IMR-90 (cell line): ENCODE measurements at regions not wholly inside any gene's neighbourhood (a gene's known extent, or its start where the extent isn't known, plus 50 kb on each side); places are given as distances from the start of the nearest gene placed in this dataset.

Experiments used
- ATAC-seq: fragments of 200-7000 bp; cut with Tn5 transposase; 2 replicates; pipeline ENCODE4 v1.9.1; 2020; ENCODE audit warnings: low read depth, mild to moderate bottlenecking, moderate library complexity
- BruUV-seq: library from RNA; stranded (reverse); fragments of 400-500 nt; replicated peaks from 2 replicates; lab custom pipeline; 2021; lab: Mats Ljungman, UMichigan
- CTCF ChIA-PET: fragments of 300-600 bp; formaldehyde crosslinking; extraction: SDS; loops from one replicate; lab custom pipeline; 2021; ENCODE audit warnings: antibody characterized with exemption; lab: Yijun Ruan, JAX
- POLR2A ChIA-PET: fragments of 300-600 bp; sonication (Branson Sonifier 250); formaldehyde crosslinking; loops from one replicate; lab custom pipeline; 2022; ENCODE audit warnings: antibody characterized with exemption; ENCODE audit not compliant: unreplicated experiment; lab: Charles Lee
- DNase-seq: peaks from one replicate; pipeline ENCODE4 v3.0.0; 2013
- H2AFZ ChIP-seq: replicated peaks from 2 replicates; pipeline ENCODE3; 2013; ENCODE audit warnings: low read length, mild to moderate bottlenecking; ENCODE audit not compliant: poor library complexity
- H2AK5ac ChIP-seq: 2 replicates; pipeline ENCODE4 v1.6.1; 2013; ENCODE audit warnings: low read depth, low read length, inconsistent platforms
- H2AK9ac ChIP-seq: replicated peaks from 2 replicates; pipeline ENCODE3; 2013; ENCODE audit warnings: mild to moderate bottlenecking, low read depth, low read length, moderate library complexity; ENCODE audit not compliant: poor library complexity
- H2BK120ac ChIP-seq: 2 replicates; pipeline ENCODE4 v1.6.1; 2013; ENCODE audit warnings: low read depth, low read length, inconsistent platforms
- H2BK15ac ChIP-seq: 3 replicates; pipeline ENCODE4 v1.6.1; 2013; ENCODE audit warnings: low read depth, low read length, inconsistent platforms
- H2BK20ac ChIP-seq: 2 replicates; pipeline ENCODE4 v1.6.1; 2013; ENCODE audit warnings: low read depth, mild to moderate bottlenecking, inconsistent platforms, low read length, moderate library complexity
- H2BK5ac ChIP-seq: 2 replicates; pipeline ENCODE4 v1.6.1; 2013; ENCODE audit warnings: mild to moderate bottlenecking, low read depth, low read length, inconsistent platforms; ENCODE audit not compliant: poor library complexity, severe bottlenecking
- H3K14ac ChIP-seq: replicated peaks from 2 replicates; pipeline ENCODE4 v1.6.1; 2013; ENCODE audit warnings: low read depth, low read length, inconsistent platforms
- H3K18ac ChIP-seq: 2 replicates; pipeline ENCODE4 v1.6.1; 2013; ENCODE audit warnings: low read depth, low read length, control low read depth
- H3K23ac ChIP-seq: 2 replicates; pipeline ENCODE4 v1.6.1; 2013; ENCODE audit warnings: low read depth, low read length, inconsistent platforms
- H3K27ac ChIP-seq: 2 replicates; pipeline ENCODE4 v1.5.1; 2013; ENCODE audit warnings: mild to moderate bottlenecking, control low read depth, low read length; ENCODE audit not compliant: insufficient read depth
- H3K27me3 ChIP-seq: 2 replicates; pipeline ENCODE4 v1.6.1; 2013; ENCODE audit warnings: low read length; ENCODE audit not compliant: control insufficient read depth, insufficient read depth
- H3K36me3 ChIP-seq: 2 replicates; pipeline ENCODE4 v1.6.1; 2013; ENCODE audit warnings: low read length, mixed read lengths; ENCODE audit not compliant: control insufficient read depth, insufficient read depth
- H3K4ac ChIP-seq: 2 replicates; pipeline ENCODE4 v1.6.1; 2013; ENCODE audit warnings: low read depth, low read length, inconsistent platforms
- H3K4me1 ChIP-seq: 2 replicates; pipeline ENCODE4 v1.6.1; 2013; ENCODE audit warnings: low read length, mixed read lengths; ENCODE audit not compliant: control insufficient read depth, insufficient read depth
- H3K4me2 ChIP-seq: 2 replicates; pipeline ENCODE4 v1.6.1; 2013; ENCODE audit warnings: low read depth, mild to moderate bottlenecking, control low read depth, low read length, moderate library complexity
- H3K4me3 ChIP-seq: 2 replicates; pipeline ENCODE4 v1.5.1; 2013; ENCODE audit warnings: low read depth, mild to moderate bottlenecking, control low read depth, low read length, moderate library complexity; ENCODE audit not compliant: insufficient read depth
- H3K56ac ChIP-seq: 2 replicates; pipeline ENCODE4 v1.6.1; 2013; ENCODE audit warnings: low read length, inconsistent platforms; ENCODE audit not compliant: insufficient read depth; ENCODE audit errors: extremely low read depth
- H3K79me1 ChIP-seq, 2 experiments: 2 replicates each; pipeline ENCODE4 v1.6.1; 2013; ENCODE audit warnings: low read length in 2 of 2, inconsistent platforms in 1 of 2, low read depth in 1 of 2
- H3K9ac ChIP-seq: 2 replicates; pipeline ENCODE4 v1.6.1; 2013; ENCODE audit warnings: low read depth, low read length, control low read depth
- H3K9me1 ChIP-seq: 2 replicates; pipeline ENCODE4 v1.6.1; 2013; ENCODE audit warnings: low read length, inconsistent platforms; ENCODE audit not compliant: insufficient read depth
- H3K9me3 ChIP-seq: 2 replicates; pipeline ENCODE4 v1.6.1; 2013; ENCODE audit warnings: low read length; ENCODE audit not compliant: control insufficient read depth, insufficient read depth
- H4K20me1 ChIP-seq: 2 replicates; pipeline ENCODE4 v1.6.1; 2013; ENCODE audit warnings: low read length, inconsistent platforms; ENCODE audit not compliant: insufficient read depth
- H4K5ac ChIP-seq: 2 replicates; pipeline ENCODE4 v1.6.1; 2013; ENCODE audit warnings: mild to moderate bottlenecking, low read depth, low read length, control low read depth
- H4K8ac ChIP-seq, 2 experiments: 2 replicates each; pipeline ENCODE4 v1.6.1; 2013; ENCODE audit warnings: low read depth in 2 of 2, low read length in 2 of 2, control low read depth in 1 of 2, inconsistent platforms in 1 of 2
- H4K91ac ChIP-seq: 2 replicates; pipeline ENCODE4 v1.6.1; 2013; ENCODE audit warnings: low read depth, low read length, inconsistent platforms; ENCODE audit not compliant: insufficient read depth
- BHLHE40 ChIP-seq: fragments of 150-350 bp; IDR thresholded peaks from 2 replicates; pipeline ENCODE4 v1.6.1; 2016; ENCODE audit warnings: mild to moderate bottlenecking, low read depth, low read length
- CEBPB ChIP-seq: IDR thresholded peaks from 2 replicates; pipeline ENCODE4 v1.6.1; 2012; ENCODE audit warnings: low read depth, low read length, improper control_type of control experiment
- CHD1 ChIP-seq: IDR thresholded peaks from 2 replicates; pipeline ENCODE4 v1.6.1; 2012; ENCODE audit warnings: low read depth, low read length, improper control_type of control experiment
- FOS ChIP-seq: fragments of 150-350 bp; IDR thresholded peaks from 2 replicates; pipeline ENCODE4 v1.6.1; 2016; ENCODE audit warnings: low read depth, low read length
- MAFK ChIP-seq: IDR thresholded peaks from 2 replicates; pipeline ENCODE4 v1.6.1; 2012; ENCODE audit warnings: low read depth, low read length, improper control_type of control experiment
- MAZ ChIP-seq: IDR thresholded peaks from 2 replicates; pipeline ENCODE4 v1.6.1; 2012; ENCODE audit warnings: low read depth, mild to moderate bottlenecking, low read length, improper control_type of control experiment, moderate library complexity, borderline replicate concordance
- MXI1 ChIP-seq: IDR thresholded peaks from 2 replicates; pipeline ENCODE4 v1.6.1; 2012; ENCODE audit warnings: low read depth, mild to moderate bottlenecking, low read length, moderate library complexity, borderline replicate concordance
- NFE2L2 ChIP-seq: fragments of 150-350 bp; IDR thresholded peaks from 2 replicates; pipeline ENCODE4 v1.6.1; 2016; ENCODE audit warnings: low read depth, mild to moderate bottlenecking, low read length
- POLR2A ChIP-seq: IDR thresholded peaks from 2 replicates; pipeline ENCODE4 v1.6.1; 2012; ENCODE audit warnings: mild to moderate bottlenecking, low read depth, low read length
- RAD21 ChIP-seq: IDR thresholded peaks from 2 replicates; pipeline ENCODE4 v1.6.1; 2012; ENCODE audit warnings: low read length, improper control_type of control experiment
- RCOR1 ChIP-seq: IDR thresholded peaks from 2 replicates; pipeline ENCODE4 v1.6.1; 2012; ENCODE audit warnings: mild to moderate bottlenecking, low read length, improper control_type of control experiment; ENCODE audit not compliant: insufficient replicate concordance
- RFX5 ChIP-seq: IDR thresholded peaks from 2 replicates; pipeline ENCODE4 v1.8.0; 2012; ENCODE audit warnings: low read depth, mild to moderate bottlenecking, low read length, moderate library complexity
- SMC3 ChIP-seq: fragments of 150-350 bp; IDR thresholded peaks from 2 replicates; pipeline ENCODE4 v1.6.1; 2016; ENCODE audit warnings: low read depth, mild to moderate bottlenecking, antibody characterized with exemption, low read length, moderate library complexity
- WGBS, 2 experiments: methylation state at CpG; one replicate each; pipeline versions ENCODE4 v1.1.5 to v1.1.7; 2013; ENCODE audit warnings: missing lambda C conversion rate in 2 of 2; ENCODE audit not compliant: insufficient read length in 1 of 2; ENCODE audit errors: extremely low coverage in 2 of 2; 5-methylcytosine and 5-hydroxymethylcytosine counted together
- dilution Hi-C: fragments of 300-500 bp; cut with HindIII; formaldehyde crosslinking; loops from one replicate; pipeline ENCODE4 v1.14.3; 2018; ENCODE audit warnings: low sequenced_read_pairs; ENCODE audit not compliant: unreplicated experiment
- in situ Hi-C: fragments of 300-500 bp; cut with MboI; formaldehyde crosslinking; loops from 3 replicates; pipeline ENCODE4 v1.14.3; 2019; ENCODE audit warnings: low sequenced_read_pairs, inconsistent platforms, mixed read lengths
- intact Hi-C: fragments of 100-400 bp; cut with micrococcal nuclease; formaldehyde crosslinking; loops from 2 replicates; pipeline ENCODE4 v1.10.0; 2022
- TF ChIP-seq, protein P1 (sequence below): fragments of 150-350 bp; IDR thresholded peaks from 2 replicates; pipeline ENCODE4 v1.6.1; 2016; ENCODE audit warnings: low read depth, mild to moderate bottlenecking, low read length, moderate library complexity, borderline replicate concordance
- TF ChIP-seq, protein P2 (sequence below): conservative IDR thresholded peaks from 2 replicates; pipeline ENCODE4 v1.5.1; 2012; ENCODE audit warnings: mild to moderate bottlenecking, low read depth, low read length, improper control_type of control experiment
- TF ChIP-seq, protein P3 (sequence below): fragments of 150-350 bp; IDR thresholded peaks from 2 replicates; pipeline ENCODE4 v1.6.1; 2017; ENCODE audit warnings: mild to moderate bottlenecking, antibody characterized with exemption, low read length, low read depth

DNA sequence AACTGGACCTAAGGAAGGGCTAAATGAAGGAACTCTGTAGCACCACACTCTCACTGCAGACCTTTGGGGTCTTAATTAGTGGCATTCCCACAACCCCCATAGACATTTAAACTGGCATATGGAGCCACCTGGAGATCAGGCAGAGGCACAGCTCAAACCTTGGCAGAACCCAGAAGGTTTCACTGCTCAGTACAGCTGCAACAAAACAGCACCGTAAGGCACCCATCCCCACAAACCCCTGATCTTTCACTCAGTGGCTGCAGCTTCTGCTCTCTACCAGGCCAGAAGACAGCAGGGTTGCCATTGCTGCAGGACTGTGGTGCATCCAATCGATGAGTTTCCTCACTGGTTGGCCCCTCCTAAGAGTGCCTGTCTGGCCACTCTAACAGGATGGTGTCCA lies 361.6 kb upstream of the VRK2 start:
- Histone ChIP-seq H2BK20ac (no peak overlapping the region), H4K91ac (no peak overlapping the region), H2BK15ac (no peak overlapping the region), H2BK120ac (no peak overlapping the region), H3K23ac (no peak overlapping the region), H2AK9ac (no peak overlapping the region), H4K8ac (no peak overlapping the region), H3K4me2 (no peak overlapping the region), H3K4me3 (no peak overlapping the region), H3K27ac (no peak overlapping the region), H3K9ac (no peak overlapping the region), H4K5ac (no peak overlapping the region), H3K79me1 (no peaks in the 10 kb centered on the region), H3K18ac (no peak overlapping the region), H4K20me1 (no peaks in the 10 kb centered on the region), H3K27me3 (no peaks in the 10 kb centered on the region), H3K9me1 (no peaks in the 10 kb centered on the region), H3K9me3 (peaks cover 2% of the 10 kb centered on the region; the same call in 1 of the 2 replicates), H2AFZ (no peak overlapping the region), H3K4ac (no peak overlapping the region), H3K4me1 (no peaks in the 10 kb centered on the region), H3K56ac (no peak overlapping the region), H3K36me3 (no peaks in the 10 kb centered on the region), H2AK5ac (no peak overlapping the region), H2BK5ac (no peak overlapping the region), H3K14ac (no peak overlapping the region)
- ChIA-PET CTCF (interaction anchor here (0.6 kb wide), 2 partner anchors 11 to 975 kb away, joined by 3 to 4 read pairs; no protein-coding TSS in a partner anchor), POLR2A (no interaction called here)
- DNase-seq (no peak), ATAC-seq (no peak)
- BruUV-seq, result no TSS peak
- TF ChIP-seq RAD21 (no peak), NFE2L2 (no peak), BHLHE40 (no peak), RFX5 (no peak), MAFK (no peak), MAZ (no peak), MXI1 (no peak), CEBPB (no peak), RCOR1 (no peak), FOS (no peak), POLR2A (no peak), SMC3 (no peak), CHD1 (no peak)
- TF ChIP-seq, protein P1, sequence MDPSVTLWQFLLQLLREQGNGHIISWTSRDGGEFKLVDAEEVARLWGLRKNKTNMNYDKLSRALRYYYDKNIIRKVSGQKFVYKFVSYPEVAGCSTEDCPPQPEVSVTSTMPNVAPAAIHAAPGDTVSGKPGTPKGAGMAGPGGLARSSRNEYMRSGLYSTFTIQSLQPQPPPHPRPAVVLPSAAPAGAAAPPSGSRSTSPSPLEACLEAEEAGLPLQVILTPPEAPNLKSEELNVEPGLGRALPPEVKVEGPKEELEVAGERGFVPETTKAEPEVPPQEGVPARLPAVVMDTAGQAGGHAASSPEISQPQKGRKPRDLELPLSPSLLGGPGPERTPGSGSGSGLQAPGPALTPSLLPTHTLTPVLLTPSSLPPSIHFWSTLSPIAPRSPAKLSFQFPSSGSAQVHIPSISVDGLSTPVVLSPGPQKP, result no peak
- TF ChIP-seq, protein P2, sequence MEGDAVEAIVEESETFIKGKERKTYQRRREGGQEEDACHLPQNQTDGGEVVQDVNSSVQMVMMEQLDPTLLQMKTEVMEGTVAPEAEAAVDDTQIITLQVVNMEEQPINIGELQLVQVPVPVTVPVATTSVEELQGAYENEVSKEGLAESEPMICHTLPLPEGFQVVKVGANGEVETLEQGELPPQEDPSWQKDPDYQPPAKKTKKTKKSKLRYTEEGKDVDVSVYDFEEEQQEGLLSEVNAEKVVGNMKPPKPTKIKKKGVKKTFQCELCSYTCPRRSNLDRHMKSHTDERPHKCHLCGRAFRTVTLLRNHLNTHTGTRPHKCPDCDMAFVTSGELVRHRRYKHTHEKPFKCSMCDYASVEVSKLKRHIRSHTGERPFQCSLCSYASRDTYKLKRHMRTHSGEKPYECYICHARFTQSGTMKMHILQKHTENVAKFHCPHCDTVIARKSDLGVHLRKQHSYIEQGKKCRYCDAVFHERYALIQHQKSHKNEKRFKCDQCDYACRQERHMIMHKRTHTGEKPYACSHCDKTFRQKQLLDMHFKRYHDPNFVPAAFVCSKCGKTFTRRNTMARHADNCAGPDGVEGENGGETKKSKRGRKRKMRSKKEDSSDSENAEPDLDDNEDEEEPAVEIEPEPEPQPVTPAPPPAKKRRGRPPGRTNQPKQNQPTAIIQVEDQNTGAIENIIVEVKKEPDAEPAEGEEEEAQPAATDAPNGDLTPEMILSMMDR, result no peak
- TF ChIP-seq, protein P3, sequence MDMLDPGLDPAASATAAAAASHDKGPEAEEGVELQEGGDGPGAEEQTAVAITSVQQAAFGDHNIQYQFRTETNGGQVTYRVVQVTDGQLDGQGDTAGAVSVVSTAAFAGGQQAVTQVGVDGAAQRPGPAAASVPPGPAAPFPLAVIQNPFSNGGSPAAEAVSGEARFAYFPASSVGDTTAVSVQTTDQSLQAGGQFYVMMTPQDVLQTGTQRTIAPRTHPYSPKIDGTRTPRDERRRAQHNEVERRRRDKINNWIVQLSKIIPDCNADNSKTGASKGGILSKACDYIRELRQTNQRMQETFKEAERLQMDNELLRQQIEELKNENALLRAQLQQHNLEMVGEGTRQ, result no peak
- intact Hi-C loops (no loop called here), in situ Hi-C loops (no loop called here), dilution Hi-C loops (no loop called here)
- 50% methylated on average over 2 of the region's 2 CpGs; no CpG with 5 or more reads in 1 of the 2 experiments for WGBS, 2 experiments
